H1 (cell line): ENCODE measurements at regions not wholly inside any gene's neighbourhood (a gene's known extent, or its start where the extent isn't known, plus 50 kb on each side); places are given as distances from the start of the nearest gene placed in this dataset.
A peak's percentile ranks its signal among the peaks of the same experiment; 100 is the strongest.

Source experiments
- CTCF ChIA-PET: fragments of 300-600 bp; sonication (Branson Sonifier 250); formaldehyde crosslinking; loops from one replicate; lab custom pipeline; 2021; ENCODE audit not compliant: partially characterized antibody; lab: Charles Lee
- POLR2A ChIA-PET: fragments of 300-600 bp; sonication (Branson Sonifier 250); formaldehyde crosslinking; loops from one replicate; lab custom pipeline; 2021; ENCODE audit warnings: inconsistent platforms; ENCODE audit not compliant: partially characterized antibody; lab: Charles Lee
- DNase-seq, 2 experiments: peaks; one replicate each; pipeline versions ENCODE4 v3.0.0 to v3.0.0-alpha.2; 2010 to 2022; ENCODE audit warnings: low spot score in 2 of 2, low read depth in 1 of 2, mixed read lengths in 1 of 2
- FAIRE-seq: peaks from 2 replicates; lab custom pipeline; 2011; peaks lifted over from hg19 to GRCh38; lab: Jason Lieb, UNC
- H2AFZ ChIP-seq: 2 replicates; pipeline ENCODE4 v1.8.1; 2012; ENCODE audit warnings: low read length, inconsistent platforms
- H2AK5ac ChIP-seq: 2 replicates; pipeline ENCODE4 v1.6.1; 2013; ENCODE audit warnings: low read depth, low read length
- H2BK120ac ChIP-seq: replicated peaks from 2 replicates; pipeline ENCODE3; 2013; ENCODE audit warnings: low read depth, low read length, inconsistent platforms
- H2BK12ac ChIP-seq: 2 replicates; pipeline ENCODE4 v1.6.1; 2013; ENCODE audit warnings: low read depth, low read length
- H2BK15ac ChIP-seq: 2 replicates; pipeline ENCODE4 v1.6.1; 2013; ENCODE audit warnings: low read length
- H2BK20ac ChIP-seq: 2 replicates; pipeline ENCODE4 v1.6.1; 2013; ENCODE audit warnings: low read length
- H2BK5ac ChIP-seq: 2 replicates; pipeline ENCODE4 v1.6.1; 2013; ENCODE audit warnings: low read depth, low read length
- H3K14ac ChIP-seq: 2 replicates; pipeline ENCODE4 v1.6.1; 2013; ENCODE audit warnings: inconsistent platforms; ENCODE audit not compliant: insufficient read length
- H3K18ac ChIP-seq: 2 replicates; pipeline ENCODE4 v1.6.1; 2013; ENCODE audit warnings: low read length; ENCODE audit errors: extremely low read depth
- H3K23ac ChIP-seq: 2 replicates; pipeline ENCODE4 v1.6.1; 2013; ENCODE audit warnings: inconsistent platforms; ENCODE audit not compliant: insufficient read length
- H3K23me2 ChIP-seq: 2 replicates; pipeline ENCODE4 v1.6.1; 2013; ENCODE audit warnings: low read depth, low read length
- H3K27ac ChIP-seq: 2 replicates; pipeline ENCODE4 v1.6.1; 2011; ENCODE audit warnings: low read depth, low read length, inconsistent platforms
- H3K27me3 ChIP-seq, 4 experiments: replicated peaks in 1 of 4; 1 replicate in 1 of 4; 2 replicates in 3 of 4; pipeline versions ENCODE4 v1.6.1 to v1.8.1; 2011 to 2013; ENCODE audit warnings: low read length in 3 of 4, mild to moderate bottlenecking in 3 of 4, inconsistent platforms in 2 of 4, mixed read lengths in 2 of 4, moderate library complexity in 1 of 4; ENCODE audit not compliant: control insufficient read depth in 3 of 4, insufficient read depth in 3 of 4; ENCODE audit errors: extremely low read depth in 1 of 4
- H3K36me3 ChIP-seq, 4 experiments: 2 replicates each; pipeline versions ENCODE4 v1.6.1 to v1.8.1; 2011 to 2013; ENCODE audit warnings: mild to moderate bottlenecking in 4 of 4, low read length in 3 of 4, moderate library complexity in 2 of 4, control low read depth in 1 of 4, inconsistent platforms in 1 of 4; ENCODE audit not compliant: insufficient read depth in 4 of 4, control insufficient read depth in 2 of 4
- H3K4ac ChIP-seq: replicated peaks from 2 replicates; pipeline ENCODE3; 2013; ENCODE audit warnings: low read length, low read depth, mixed read lengths, inconsistent platforms; ENCODE audit not compliant: insufficient read length
- H3K4me1 ChIP-seq, 4 experiments: replicated peaks in 1 of 4; 1 replicate in 1 of 4; 2 replicates in 3 of 4; pipeline versions ENCODE4 v1.6.1 to v1.8.1; 2011 to 2013; ENCODE audit warnings: low read length in 3 of 4, inconsistent platforms in 2 of 4, mixed read lengths in 1 of 4; ENCODE audit not compliant: insufficient read depth in 4 of 4, control insufficient read depth in 3 of 4
- H3K4me2 ChIP-seq, 2 experiments: 2 replicates each; pipeline versions ENCODE4 v1.6.1 to v1.8.1; 2011 to 2013; ENCODE audit warnings: low read depth in 2 of 2, low read length in 2 of 2, control low read depth in 1 of 2, inconsistent platforms in 1 of 2, mild to moderate bottlenecking in 1 of 2; ENCODE audit not compliant: insufficient read depth in 1 of 2
- H3K4me3 ChIP-seq, 4 experiments: fragments of 200-600, 300-600 bp in 1 of 4; sonication (generic), shearing (Covaris generic), sonication (Bioruptor Twin) in 1 of 4; 2 replicates each; pipeline versions ENCODE4 v1.5.1 to v1.8.1; 2011 to 2016; ENCODE audit warnings: low read length in 4 of 4, low read depth in 3 of 4, control low read depth in 2 of 4, inconsistent platforms in 2 of 4, mild to moderate bottlenecking in 2 of 4, mixed read lengths in 1 of 4, moderate library complexity in 1 of 4; ENCODE audit not compliant: insufficient read depth in 2 of 4; ENCODE audit errors: extremely low read depth in 1 of 4
- H3K56ac ChIP-seq: replicated peaks from 2 replicates; pipeline ENCODE3; 2013; ENCODE audit warnings: low read depth, mild to moderate bottlenecking, mixed read lengths, low read length, inconsistent platforms; ENCODE audit not compliant: insufficient read length
- H3K79me1 ChIP-seq: 2 replicates; pipeline ENCODE4 v1.6.1; 2013; ENCODE audit warnings: low read depth, low read length, control low read depth
- H3K79me2 ChIP-seq, 2 experiments: 2 replicates each; pipeline versions ENCODE4 v1.6.1 to v1.8.1; 2012 to 2013; ENCODE audit warnings: low read length in 2 of 2, mild to moderate bottlenecking in 2 of 2, inconsistent platforms in 1 of 2; ENCODE audit not compliant: insufficient read depth in 2 of 2, control insufficient read depth in 1 of 2
- H3K9ac ChIP-seq, 4 experiments: replicated peaks in 1 of 4; 1 replicate in 1 of 4; 2 replicates in 3 of 4; pipeline versions ENCODE4 v1.6.1 to v1.8.1; 2011 to 2013; ENCODE audit warnings: low read depth in 3 of 4, low read length in 3 of 4, control low read depth in 2 of 4, mild to moderate bottlenecking in 2 of 4, moderate library complexity in 2 of 4, inconsistent platforms in 1 of 4; ENCODE audit errors: extremely low read depth in 1 of 4
- H3K9me3 ChIP-seq, 2 experiments: 2 replicates each; pipeline versions ENCODE4 v1.6.1 to v1.8.1; 2012 to 2013; ENCODE audit warnings: mild to moderate bottlenecking in 2 of 2, moderate library complexity in 2 of 2, control low read depth in 1 of 2, inconsistent platforms in 1 of 2, low read depth in 1 of 2, low read length in 1 of 2, mixed read lengths in 1 of 2; ENCODE audit not compliant: insufficient read depth in 2 of 2
- H4K20me1 ChIP-seq, 2 experiments: replicated peaks in 1 of 2; 2 replicates each; pipeline versions ENCODE3 to v1.8.1; 2011 to 2013; ENCODE audit warnings: inconsistent platforms in 2 of 2, low read length in 2 of 2, mild to moderate bottlenecking in 1 of 2; ENCODE audit not compliant: insufficient read depth in 2 of 2, control insufficient read depth in 1 of 2
- H4K5ac ChIP-seq: 2 replicates; pipeline ENCODE4 v1.6.1; 2013; ENCODE audit warnings: low read length, low read depth, mixed read lengths, inconsistent platforms; ENCODE audit not compliant: insufficient read length
- H4K8ac ChIP-seq: 2 replicates; pipeline ENCODE4 v1.8.0; 2013; ENCODE audit warnings: mild to moderate bottlenecking, moderate library complexity, low read length, inconsistent platforms; ENCODE audit not compliant: insufficient read depth; ENCODE audit errors: extremely low read depth
- H4K91ac ChIP-seq: replicated peaks from 2 replicates; pipeline ENCODE3; 2013; ENCODE audit warnings: low read length, mixed read lengths, inconsistent platforms; ENCODE audit not compliant: insufficient read length
- BRCA1 ChIP-seq: IDR thresholded peaks from 2 replicates; pipeline ENCODE4 v1.6.1; 2012; ENCODE audit warnings: low read depth, low read length, improper control_type of control experiment
- CTCF ChIP-seq, 3 experiments: IDR thresholded peaks; 1 replicate in 2 of 3; 2 replicates in 1 of 3; pipeline versions ENCODE4 v1.5.1 to v1.6.1; 2011; ENCODE audit warnings: low read length in 3 of 3, mild to moderate bottlenecking in 3 of 3, inconsistent platforms in 2 of 3, low read depth in 1 of 3, moderate library complexity in 1 of 3; ENCODE audit not compliant: insufficient read depth in 1 of 3; ENCODE audit errors: control extremely low read depth in 1 of 3
- EGR1 ChIP-seq: IDR thresholded peaks from 2 replicates; pipeline ENCODE4 v1.6.1; 2011; ENCODE audit warnings: low read depth, low read length, borderline replicate concordance
- GTF2F1 ChIP-seq: IDR thresholded peaks from 2 replicates; pipeline ENCODE4 v1.6.1; 2012; ENCODE audit warnings: low read depth, low read length, improper control_type of control experiment, borderline replicate concordance
- HDAC6 ChIP-seq: IDR thresholded peaks from one replicate; pipeline ENCODE4 v1.7.1; 2012; ENCODE audit warnings: low read depth, mild to moderate bottlenecking, inconsistent platforms, low read length, moderate library complexity
- KDM4A ChIP-seq: IDR thresholded peaks from one replicate; pipeline ENCODE4 v1.7.1; 2012; ENCODE audit warnings: low read depth, mild to moderate bottlenecking, moderate library complexity, low read length, inconsistent platforms; ENCODE audit not compliant: severe bottlenecking
- MAFK ChIP-seq: IDR thresholded peaks from 2 replicates; pipeline ENCODE4 v1.6.1; 2012; ENCODE audit warnings: low read depth, mild to moderate bottlenecking, improper control_type of control experiment, low read length
- POU5F1 ChIP-seq: IDR thresholded peaks from 2 replicates; pipeline ENCODE4 v1.6.1; 2011; ENCODE audit warnings: low read depth, mild to moderate bottlenecking, low read length, moderate library complexity
- RAD21 ChIP-seq, 2 experiments: IDR thresholded peaks in 1 of 2; conservative IDR thresholded peaks in 1 of 2; 2 replicates each; pipeline ENCODE4 v1.6.1; 2011; ENCODE audit warnings: low read depth in 2 of 2, low read length in 2 of 2, improper control_type of control experiment in 1 of 2, inconsistent platforms in 1 of 2, mild to moderate bottlenecking in 1 of 2, moderate library complexity in 1 of 2
- SAP30 ChIP-seq: fragments of 300-600 bp; sonication (generic); IDR thresholded peaks from 2 replicates; pipeline ENCODE4 v1.7.1; 2012; ENCODE audit warnings: low read length, moderate library complexity, mild to moderate bottlenecking, inconsistent platforms; ENCODE audit not compliant: insufficient read depth, insufficient replicate concordance
- TEAD4 ChIP-seq: IDR thresholded peaks from 2 replicates; pipeline ENCODE4 v1.6.1; 2012; ENCODE audit warnings: low read depth, low read length, inconsistent platforms, mixed read lengths
- WGBS, 2 experiments: shearing (Covaris generic) in 1 of 2; methylation state at CpG; one replicate each; pipeline versions ENCODE4 v1.1.6 to v1.1.7; 2013 to 2015; ENCODE audit warnings: low lambda C conversion rate in 2 of 2, mixed read lengths in 2 of 2, inconsistent platforms in 1 of 2, low coverage in 1 of 2, missing lambda C conversion rate in 1 of 2; ENCODE audit not compliant: insufficient replicate concordance in 2 of 2, insufficient coverage in 1 of 2, insufficient read length in 1 of 2; ENCODE audit errors: extremely low coverage in 1 of 2, missing lambda C conversion rate in 1 of 2; 5-methylcytosine and 5-hydroxymethylcytosine counted together

GRCh38 chr2:181239201-181239799, 217.9 kb upstream of the ITGA4 start:
- peaks cover 2% of the 10 kb centered on the region; the same call in 1 of the 2 replicates for H3K23me2 ChIP-seq
- DNase-seq (no peak), FAIRE-seq (no peak)
- ChIA-PET CTCF (interaction anchor here (0.6 to 2.3 kb wide), 11 partner anchors 8 to 216 kb away, joined by 3 to 10 read pairs (median 3); no protein-coding TSS in a partner anchor), POLR2A (no interaction called here)
- no peak overlapping the region for H3K4me3 ChIP-seq
- H2AK5ac ChIP-seq, result no peak overlapping the region
- no peak overlapping the region for H3K4me2 ChIP-seq
- no peak overlapping the region for H3K4ac ChIP-seq
- H3K27me3 ChIP-seq, result no peaks in the 10 kb centered on the region
- H3K9me3 ChIP-seq, result no peaks in the 10 kb centered on the region
- H3K56ac ChIP-seq, result peak overlapping the region; percentile 59
- H3K27ac ChIP-seq, result no peak overlapping the region
- H3K14ac ChIP-seq, result no peak overlapping the region
- H2AFZ ChIP-seq, result no peak overlapping the region
- H3K4me1 ChIP-seq, result no peaks in the 10 kb centered on the region; a peak in 1 of 7 replicates
- H2BK120ac ChIP-seq, result no peak overlapping the region
- H4K5ac ChIP-seq, result no peak overlapping the region
- no peaks in the 10 kb centered on the region for H3K36me3 ChIP-seq
- H3K23ac ChIP-seq, result no peak overlapping the region
- H2BK20ac ChIP-seq, result no peak overlapping the region
- no peak overlapping the region for H2BK15ac ChIP-seq
- H3K79me1 ChIP-seq, result no peaks in the 10 kb centered on the region
- H3K9ac ChIP-seq, result no peak overlapping the region
- 66% methylated on average over 2 of the region's 2 CpGs; no CpG with 5 or more reads in 1 of the 2 experiments for WGBS, 2 experiments
- H3K79me2 ChIP-seq, result no peaks in the 10 kb centered on the region
- no peak overlapping the region for H3K18ac ChIP-seq
- H4K20me1 ChIP-seq, result no peaks in the 10 kb centered on the region
- no peak overlapping the region for H4K91ac ChIP-seq
- H2BK5ac ChIP-seq, result no peak overlapping the region
- no peak overlapping the region for H2BK12ac ChIP-seq
- H4K8ac ChIP-seq, result no peak overlapping the region
- no peak for TF ChIP-seq SAP30
- TF ChIP-seq EGR1, result no peak
- no peak for TF ChIP-seq KDM4A
- peak; percentile 17 to 66 (median 42); a peak in 3 of 4 replicates for TF ChIP-seq CTCF (IDR thresholded peaks at IDR 0.05; ENCODE audit: control extremely low read depth in 1 of 3, insufficient read depth in 1 of 3, low read depth in 1 of 3, low read length in 3 of 3)
- no peak for TF ChIP-seq HDAC6
- TF ChIP-seq GTF2F1, result no peak
- TF ChIP-seq POU5F1, result no peak
- TF ChIP-seq RAD21 (IDR thresholded peaks at IDR 0.05 in 1 of 2, conservative IDR thresholded peaks at IDR 0.05 in 1 of 2; ENCODE audit: low read depth in 2 of 2, low read length in 2 of 2), result peak; percentile 60 to 68
- no peak for TF ChIP-seq BRCA1
- no peak for TF ChIP-seq MAFK
- no peak for TF ChIP-seq TEAD4
